AG09309 (cell line): ENCODE measurements at regions not wholly inside any gene's neighbourhood (a gene's known extent, or its start where the extent isn't known, plus 50 kb on each side); places are given as distances from the start of the nearest gene placed in this dataset.

ENCODE experiments used
- DNase-seq: peaks from one replicate; pipeline ENCODE4 v3.0.0-alpha.2; 2010; ENCODE audit warnings: low read depth
- H3K4me3 ChIP-seq: 2 replicates; pipeline ENCODE4 v1.5.1; 2011; ENCODE audit warnings: mild to moderate bottlenecking, low read depth, low read length, moderate library complexity; ENCODE audit not compliant: control insufficient read depth
- CTCF ChIP-seq: IDR thresholded peaks from 2 replicates; pipeline ENCODE4 v1.5.1; 2011; ENCODE audit warnings: mild to moderate bottlenecking, low read depth, low read length, inconsistent platforms; ENCODE audit not compliant: insufficient read depth, control insufficient read depth; ENCODE audit errors: missing control alignments

- no peak for TF ChIP-seq CTCF
- no peak for DNase-seq
- no peak overlapping the region for H3K4me3 ChIP-seq
Measured at GRCh38 chr20:3325864-3326263, 81.6 kb downstream of the DNAAF9 start.

- TF ChIP-seq CTCF, result no peak
- no peak overlapping the region for H3K4me3 ChIP-seq
- DNase-seq, result no peak
Measured at GRCh38 chr20:3323398-3323797, 84.1 kb downstream of the DNAAF9 start.

GRCh38 chr20:3318226-3318884 is 79.4 kb upstream of the SLC4A11 start:
- no peak for DNase-seq
- no peak overlapping the region for H3K4me3 ChIP-seq
- TF ChIP-seq CTCF, result no peak

GRCh38 chr20:3316136-3316535 is 77.1 kb upstream of the SLC4A11 start:
- no peak for TF ChIP-seq CTCF
- DNase-seq, result no peak
- H3K4me3 ChIP-seq, result no peak overlapping the region

GRCh38 chr20:3315136-3315535 is 76.1 kb upstream of the SLC4A11 start:
- H3K4me3 ChIP-seq, result no peak overlapping the region
- no peak for TF ChIP-seq CTCF
- no peak for DNase-seq

DNA sequence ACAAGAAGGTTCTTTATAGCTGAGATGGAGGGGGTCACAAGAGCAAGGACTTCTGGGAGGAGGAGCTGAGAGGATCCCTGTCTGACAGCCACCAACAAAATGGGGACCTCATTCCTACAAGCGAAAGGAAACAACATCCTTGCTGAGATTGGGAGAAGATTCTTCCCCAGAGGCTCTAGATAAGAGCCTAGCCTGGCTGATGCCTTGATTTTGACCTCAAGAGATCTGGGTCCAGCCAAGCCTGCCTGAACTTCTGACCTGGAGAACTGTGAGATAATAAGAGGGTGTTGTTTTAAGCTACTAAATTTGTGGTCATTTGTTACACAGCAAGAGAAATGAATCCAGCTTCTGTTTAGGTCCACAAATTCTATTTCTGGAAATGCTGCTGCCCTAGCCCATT is 75.4 kb upstream of the SLC4A11 start:
- no peak for TF ChIP-seq CTCF
- DNase-seq, result no peak
- H3K4me3 ChIP-seq, result no peak overlapping the region

GRCh38 chr20:3313683-3314065 is 74.7 kb upstream of the SLC4A11 start:
- no peak overlapping the region for H3K4me3 ChIP-seq

More at GRCh38 chr20:3313683-3314065, 74.7 kb upstream of the SLC4A11 start:
- TF ChIP-seq CTCF, result no peak
- DNase-seq, result no peak
